ENCODE measurements at regions not wholly inside any gene's neighbourhood (a gene's known extent, or its start where the extent isn't known, plus 50 kb on each side); places are given as distances from the start of the nearest gene placed in this dataset.
"Not testable (repeated sequence)": the region's sequence is repeated elsewhere in the genome, so short reads cannot be mapped to it uniquely, and the experiment has no call there.

DNA sequence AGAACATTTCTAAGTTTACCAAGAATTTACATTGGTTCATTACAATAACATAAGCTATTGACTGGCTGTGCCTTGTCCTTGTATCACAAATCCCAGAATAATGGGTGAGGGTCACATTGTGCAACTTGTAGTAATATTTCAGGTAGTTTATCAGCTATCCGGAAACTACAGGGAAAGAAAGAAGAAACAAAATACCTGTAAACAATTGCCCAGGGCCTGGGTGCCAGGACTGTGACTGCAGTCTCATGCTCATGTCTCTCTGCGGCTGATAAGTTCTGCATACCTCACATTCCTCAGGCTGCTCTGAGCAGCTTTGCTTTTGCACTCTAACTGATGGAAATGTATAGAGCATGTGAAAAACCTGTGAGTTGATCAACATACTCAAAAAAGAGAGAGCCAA lies 131.8 kb upstream of the TRIM24 start:
- no peak for DNase-seq

DNA sequence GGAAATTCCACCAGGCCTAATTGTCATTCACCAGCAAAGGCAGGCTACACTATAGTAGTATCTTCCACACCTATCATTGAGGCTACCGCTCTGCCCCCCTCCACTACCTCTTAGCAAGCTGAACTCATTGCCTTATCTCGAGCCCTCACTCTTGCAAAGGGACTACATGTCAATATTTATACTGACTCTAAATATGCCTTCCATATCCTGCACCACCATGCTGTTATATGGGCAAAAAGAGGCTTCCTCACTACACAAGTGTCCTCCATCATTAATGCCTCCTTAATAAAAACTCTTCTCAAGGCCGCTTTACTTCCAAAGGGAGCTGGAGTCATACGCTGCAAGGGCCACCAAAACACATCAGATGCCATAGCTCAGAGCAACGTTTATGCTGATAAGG lies 127.2 kb upstream of the TRIM24 start:
- DNase-seq: not testable (repeated sequence)

DNA sequence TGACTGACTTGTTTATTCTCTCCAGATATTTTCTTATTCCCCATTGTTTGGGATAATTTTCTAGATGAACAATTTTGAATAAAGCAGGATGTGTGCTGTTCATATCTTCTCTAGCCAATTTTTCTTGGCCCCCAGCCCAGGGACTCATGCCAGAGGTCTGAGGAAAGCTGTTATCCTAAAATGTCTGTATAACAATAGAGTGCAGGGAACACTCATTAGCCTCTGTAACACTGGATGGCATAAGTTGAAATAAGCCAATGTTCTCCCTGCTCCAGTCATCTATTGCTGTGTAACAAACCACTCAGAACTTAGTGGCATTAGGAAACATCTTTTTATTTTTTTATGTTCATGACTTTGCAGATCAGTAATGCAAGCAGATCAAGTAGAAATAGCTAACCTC lies 121.7 kb upstream of the TRIM24 start:
- no peak for DNase-seq

DNA sequence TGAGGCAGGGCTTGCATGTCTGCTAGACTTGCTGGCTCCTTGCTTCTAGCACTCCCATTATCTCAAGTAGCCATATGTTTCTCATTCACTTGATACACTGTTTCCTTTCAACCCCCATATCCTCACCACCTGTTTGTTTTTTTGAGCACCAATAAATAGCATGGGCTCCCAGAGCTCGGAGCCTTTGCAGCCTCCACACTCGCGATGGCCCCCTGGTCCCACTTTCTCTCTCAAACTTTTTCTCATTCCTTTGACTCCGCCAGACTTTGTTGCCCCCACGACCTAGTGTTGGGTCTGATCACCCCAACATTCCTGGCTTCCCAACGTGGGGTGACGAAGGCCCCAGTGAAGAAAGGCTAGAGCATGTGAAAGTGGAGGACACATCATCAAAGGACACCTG lies 120.8 kb upstream of the TRIM24 start:
- DNase-seq: not testable (repeated sequence)

DNA sequence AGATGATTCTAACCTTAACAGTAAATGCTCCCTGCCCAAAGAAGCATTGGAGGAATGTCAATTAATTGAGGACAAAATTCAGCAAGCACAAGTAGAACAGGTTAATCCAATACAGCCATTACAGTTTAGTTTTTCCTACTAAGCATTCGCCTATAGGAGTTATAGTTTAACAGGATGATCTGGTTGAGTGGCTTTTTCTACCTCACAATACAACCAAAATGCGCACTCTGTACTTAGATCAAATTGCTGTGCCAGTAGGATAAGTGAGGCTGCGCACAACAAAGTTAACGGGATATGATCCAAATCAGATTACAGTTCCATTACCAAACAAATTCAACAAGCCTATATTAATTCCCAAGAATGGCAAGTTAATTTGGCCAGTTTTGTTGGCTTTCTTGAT lies 117.1 kb upstream of the TRIM24 start:
- DNase-seq: no peak

DNA sequence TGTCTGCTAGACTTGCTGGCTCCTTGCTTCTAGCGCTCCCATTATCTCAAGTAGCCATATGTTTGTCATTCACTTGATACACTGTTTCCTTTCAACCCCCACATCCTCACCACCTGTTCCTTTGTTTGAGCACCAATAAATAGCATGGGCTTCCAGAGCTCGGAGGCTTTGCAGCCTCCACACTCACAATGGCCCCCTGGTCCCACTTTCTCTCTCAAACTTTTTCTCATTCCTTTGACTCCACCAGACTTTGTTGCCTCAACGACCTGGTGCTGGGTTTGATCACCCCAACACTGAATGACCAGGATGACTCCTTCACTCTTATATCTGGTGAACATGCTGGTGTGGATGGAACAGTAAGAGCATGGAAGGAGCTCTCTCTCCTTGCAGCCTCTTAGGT lies 114.5 kb upstream of the TRIM24 start:
- no peak for DNase-seq

DNA sequence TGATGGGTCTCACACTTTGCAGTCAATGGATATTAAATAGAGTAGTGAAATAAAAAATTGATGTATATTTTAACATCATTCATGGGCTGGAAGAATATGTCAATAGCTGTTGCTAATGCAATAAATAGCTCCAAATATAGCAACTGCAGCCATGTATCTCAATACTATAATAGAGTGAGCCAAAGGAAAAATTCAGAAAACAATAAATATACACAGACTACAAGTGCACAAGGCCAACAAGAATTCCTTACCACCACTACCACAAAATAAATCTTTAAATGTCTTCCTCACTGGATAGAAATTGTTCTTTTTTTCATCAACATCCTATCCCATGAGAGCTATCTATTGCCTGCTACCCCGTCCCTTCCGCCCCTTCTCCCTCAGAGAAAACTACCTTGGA lies 113.1 kb upstream of the TRIM24 start:
- DNase-seq: no peak

DNA sequence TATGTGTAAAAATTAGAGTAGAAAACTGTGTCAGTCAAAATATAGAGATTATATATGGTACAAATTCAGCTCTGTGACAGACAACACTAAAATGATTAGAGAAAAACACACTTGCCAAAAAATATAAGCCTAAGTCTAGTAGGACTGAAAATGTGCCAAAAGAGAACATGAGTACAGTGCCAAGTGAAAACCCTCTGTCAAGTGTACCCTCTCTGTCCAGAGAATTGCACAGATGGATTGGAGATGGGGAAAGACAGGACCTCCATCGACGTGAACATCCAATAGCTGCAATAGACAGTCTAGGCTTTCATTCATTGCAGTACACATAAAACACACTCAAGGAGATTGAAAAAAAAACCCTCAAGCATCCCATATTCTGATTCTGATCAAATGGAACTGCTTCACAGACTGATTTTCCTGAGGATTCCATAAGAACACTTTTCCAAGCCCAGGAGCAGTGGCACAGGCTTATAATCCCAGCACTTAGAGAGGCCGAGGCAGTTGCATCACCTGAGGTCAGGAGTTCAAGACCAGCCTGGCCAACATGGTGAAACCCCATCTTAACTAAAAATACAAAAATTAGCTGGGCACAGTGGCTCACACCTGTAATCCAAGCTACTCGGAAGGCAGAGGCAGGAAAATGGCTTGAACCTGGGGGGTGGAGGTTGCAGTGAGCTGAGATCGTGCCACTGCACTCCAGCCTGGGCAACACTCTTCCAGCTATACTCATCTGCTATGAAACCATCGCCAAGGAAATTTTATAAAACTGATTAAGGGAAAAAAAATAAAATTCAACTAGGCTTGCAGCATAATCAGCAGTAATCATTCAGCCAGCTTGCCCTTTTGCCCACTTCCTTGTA lies 110.0 kb upstream of the TRIM24 start:
- DNase-seq: no peak

DNA sequence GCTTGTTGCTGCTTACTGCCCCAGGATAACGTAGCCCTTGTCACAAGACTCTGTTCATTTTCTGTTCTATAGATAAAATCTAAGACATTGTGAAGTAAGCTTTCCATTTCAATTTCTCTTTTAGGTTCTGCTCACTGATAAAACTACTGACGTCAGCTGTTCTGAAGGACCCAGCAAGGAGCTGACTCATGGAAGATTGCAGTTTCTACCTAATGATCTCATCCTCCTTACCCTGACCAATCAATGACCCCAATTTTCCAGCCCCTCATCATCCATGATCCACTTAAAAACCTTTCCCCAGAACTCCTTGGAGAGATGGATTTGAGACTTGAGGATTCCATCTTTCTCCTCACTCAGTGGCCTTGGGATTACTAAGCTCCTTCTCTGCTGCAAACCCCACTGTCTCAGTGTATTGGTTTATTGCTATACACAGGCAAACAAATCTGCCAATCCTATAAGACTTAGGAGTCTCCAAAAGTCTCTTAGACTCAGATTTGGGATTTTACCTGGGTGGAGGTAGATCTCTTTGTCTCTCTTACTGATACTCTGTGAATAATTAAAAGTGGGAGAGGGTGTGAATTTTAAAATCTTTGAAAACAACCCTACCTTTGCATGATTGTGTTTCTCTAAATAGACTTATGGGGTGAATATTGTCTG lies 109.2 kb upstream of the TRIM24 start:
- no peak for DNase-seq

DNA sequence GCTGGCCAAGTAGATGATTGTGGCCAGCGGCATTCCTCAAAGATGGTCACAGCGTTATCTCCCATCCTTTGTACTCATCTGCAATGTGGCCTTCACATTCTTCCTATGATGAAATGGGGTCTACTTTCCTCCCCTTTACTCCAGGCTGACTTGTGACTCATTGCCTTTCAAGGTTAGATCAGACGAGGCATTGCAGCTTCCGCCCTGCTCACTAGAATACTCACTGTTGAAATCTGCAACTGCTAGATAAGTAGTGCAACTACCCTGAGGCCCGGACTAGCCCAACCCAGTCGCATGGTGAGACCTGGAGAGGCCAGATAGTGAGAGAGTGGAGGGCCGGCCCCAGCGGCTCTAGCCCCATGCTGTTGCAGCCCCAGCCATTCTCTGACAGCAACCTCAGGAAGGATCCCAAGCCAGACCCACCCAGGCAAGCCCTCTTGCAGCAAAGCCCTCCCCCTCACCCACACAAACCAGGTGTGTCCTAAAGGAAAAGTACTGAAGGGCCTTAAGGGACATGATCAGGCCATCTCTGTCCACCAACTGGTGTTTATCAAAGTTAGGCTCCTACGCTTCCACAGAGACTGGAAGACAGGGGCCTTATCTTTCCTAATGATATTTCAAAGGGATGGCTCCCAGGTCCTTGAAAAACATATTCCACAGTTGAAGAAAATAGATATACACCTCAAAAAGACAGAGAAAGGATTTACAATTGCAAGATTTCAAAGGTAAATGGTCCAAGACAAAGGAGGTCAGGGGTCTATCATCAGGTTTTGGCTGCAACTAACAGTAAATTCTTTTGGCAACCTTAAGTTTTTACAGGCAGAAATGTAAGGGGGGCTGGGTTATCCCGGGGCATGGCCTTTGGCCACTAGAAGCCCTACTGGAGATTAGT lies 107.2 kb upstream of the TRIM24 start:
- no peak for DNase-seq

DNA sequence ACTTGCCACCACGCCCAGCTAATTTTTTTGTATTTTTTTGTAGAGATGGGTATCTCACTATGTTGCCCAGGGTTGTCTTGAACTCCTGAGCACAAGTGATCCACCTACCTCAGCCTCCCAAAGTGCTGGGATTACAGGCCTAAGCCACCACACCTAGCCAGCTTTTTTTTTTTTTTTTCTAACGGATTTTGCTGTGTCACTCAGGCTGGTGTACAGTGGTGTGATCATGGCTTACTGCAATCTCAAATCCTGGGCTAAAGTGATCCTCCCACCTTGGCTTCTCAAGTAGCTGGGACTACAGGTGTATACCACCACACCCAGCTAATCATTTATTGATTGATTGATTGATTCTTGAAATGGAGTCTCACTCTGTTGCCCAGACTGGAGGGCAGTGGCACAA lies 106.0 kb upstream of the TRIM24 start:
- DNase-seq: no peak

DNA sequence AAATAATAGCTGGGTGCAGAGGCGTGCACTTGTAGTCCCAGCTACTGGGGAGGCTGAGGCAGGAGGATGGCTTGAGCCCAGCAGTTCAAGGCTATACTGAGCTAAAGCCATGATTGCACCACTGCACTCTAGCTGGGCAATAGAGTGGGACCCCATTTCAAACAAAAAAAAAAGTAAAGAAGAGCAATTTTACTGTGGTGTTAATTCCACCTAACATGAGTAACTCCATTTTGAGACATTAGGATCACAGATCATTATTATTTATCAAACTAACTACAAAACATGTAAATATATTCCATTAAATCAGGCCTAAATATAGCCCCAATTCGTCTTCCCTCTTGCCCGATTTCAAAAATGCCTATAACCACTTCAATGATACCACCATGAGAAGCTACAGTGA lies 104.8 kb upstream of the TRIM24 start:
- DNase-seq: no peak

DNA sequence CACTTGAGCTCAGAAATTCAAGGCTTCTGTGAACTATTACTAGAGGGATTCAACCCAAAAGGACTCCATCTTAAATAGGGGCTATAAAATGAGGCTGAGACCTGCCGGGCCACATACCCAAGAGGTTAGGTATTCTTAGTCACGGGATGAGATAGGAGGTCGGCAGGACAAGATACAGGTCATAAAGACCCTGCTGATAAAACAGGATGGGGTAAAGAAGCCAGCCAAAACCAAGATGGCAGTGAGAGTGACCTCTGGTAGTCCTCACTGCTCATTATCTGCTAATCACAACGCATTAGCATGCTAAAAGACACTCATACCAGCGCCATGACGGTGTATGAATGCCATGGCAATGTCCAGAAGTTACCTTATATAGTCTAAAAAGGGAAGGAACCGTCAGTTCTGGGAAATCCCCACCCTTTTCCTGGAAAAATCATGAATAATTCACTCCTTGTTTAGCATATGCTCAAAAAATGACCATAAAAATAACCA lies 101.2 kb upstream of the TRIM24 start:
- no peak for DNase-seq

DNA sequence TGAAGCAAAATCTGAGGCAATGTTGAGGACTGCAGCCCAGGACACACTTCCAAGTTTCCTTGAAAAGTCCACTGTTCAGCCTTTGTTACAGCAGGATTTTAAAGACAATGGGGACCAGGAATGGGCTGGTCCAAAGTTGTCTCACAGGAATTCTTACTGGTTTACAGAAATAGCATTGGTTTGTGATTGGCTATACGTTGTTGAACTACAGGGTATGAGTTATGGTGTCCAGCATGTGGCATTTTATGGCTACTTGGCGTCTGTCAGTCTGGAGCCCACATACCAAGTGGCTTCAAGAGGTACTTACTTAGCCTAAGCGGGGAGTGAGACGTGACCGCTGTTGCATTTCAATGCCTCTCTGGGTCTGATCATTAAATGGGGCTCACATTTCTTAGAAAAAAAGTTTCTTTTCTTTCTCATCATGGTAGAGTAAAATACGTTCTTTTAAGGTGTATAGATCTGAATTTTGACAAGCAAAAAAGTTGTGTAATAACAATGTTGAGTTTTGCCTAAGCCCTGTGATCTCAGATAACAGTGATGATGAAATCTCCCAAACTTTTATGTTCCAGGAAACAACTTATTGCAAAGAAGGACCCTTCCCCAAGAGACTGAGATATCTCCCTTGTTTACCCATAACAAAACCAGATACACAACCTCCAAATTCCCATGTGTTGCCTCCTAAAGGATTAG lies 100.0 kb upstream of the TRIM24 start:
- no peak for DNase-seq

DNA sequence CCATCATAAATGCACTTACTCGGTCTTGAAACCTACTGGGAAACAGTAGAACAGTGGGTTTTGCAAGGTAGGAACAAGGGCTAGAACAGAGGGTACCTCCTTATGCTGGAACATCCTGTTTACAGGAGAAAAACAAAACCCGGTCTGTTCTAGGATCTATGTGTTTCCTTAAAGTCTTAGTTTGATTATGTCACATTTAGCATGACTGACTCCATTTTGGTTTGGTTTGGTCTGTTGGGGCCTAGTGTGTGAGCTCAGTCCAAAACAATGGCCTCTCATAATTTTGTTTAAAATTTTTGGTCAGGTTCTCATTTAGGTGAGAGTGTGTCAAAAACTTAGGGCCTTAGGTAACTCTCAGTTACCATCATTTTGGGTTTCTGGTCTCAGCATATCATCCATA lies 96.3 kb upstream of the TRIM24 start:
- no peak for DNase-seq

DNA sequence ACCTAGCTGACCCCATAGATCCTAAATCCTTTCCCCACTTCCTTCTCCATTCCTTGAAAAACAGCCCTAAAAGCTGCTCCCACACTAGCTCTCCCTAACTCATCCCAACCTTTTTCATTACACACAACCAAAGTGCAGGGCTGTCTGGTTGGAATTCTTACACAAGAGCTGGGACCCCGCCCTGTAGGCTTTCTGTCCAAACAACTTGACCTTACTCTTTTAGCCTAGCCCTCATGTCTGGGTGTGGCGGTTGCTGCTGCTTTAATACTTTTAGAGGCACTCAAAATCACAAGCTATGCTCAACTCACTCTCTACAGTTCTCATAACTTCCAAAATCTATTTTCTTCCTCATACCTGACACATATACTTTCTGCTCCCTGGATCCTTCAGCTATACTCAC lies 93.9 kb upstream of the TRIM24 start:
- not testable (repeated sequence) for DNase-seq

DNA sequence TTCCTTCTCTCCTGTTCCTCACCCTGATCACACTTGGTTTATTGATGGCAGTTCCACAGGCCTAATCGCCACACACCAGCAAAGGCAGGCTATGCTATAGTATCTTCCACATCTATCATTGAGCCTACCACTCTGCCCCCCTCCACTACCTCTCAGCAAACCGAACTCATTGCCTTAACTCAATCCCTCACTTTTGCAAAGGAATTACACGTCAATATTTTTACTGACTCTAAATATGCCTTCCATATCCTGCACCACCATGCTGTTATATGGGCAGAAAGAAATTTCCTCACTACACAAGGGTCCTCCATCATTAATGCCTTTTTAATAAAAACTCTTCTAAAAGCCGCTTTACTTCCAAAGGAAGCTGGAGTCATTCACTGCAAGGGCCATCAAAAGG lies 93.4 kb upstream of the TRIM24 start:
- not testable (repeated sequence) for DNase-seq

DNA sequence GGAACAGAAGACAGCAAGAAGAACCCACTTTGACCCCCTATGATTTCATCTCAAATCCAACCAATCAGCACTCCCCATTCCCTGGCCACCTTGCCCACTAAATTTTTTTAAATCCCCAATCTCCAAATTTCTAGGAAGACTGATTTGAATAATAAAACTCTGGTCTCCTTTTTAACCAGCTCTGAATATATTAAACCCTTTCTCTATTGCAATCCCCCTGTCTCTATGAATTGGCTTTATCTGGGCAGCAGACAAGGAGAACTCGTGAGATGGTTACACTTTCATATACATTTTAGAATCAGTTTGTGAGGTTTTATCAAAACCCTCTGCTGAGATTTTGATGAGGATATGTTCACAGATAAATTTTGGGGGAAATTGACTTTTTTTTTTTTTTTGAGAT lies 90.3 kb upstream of the TRIM24 start:
- no peak for DNase-seq

DNA sequence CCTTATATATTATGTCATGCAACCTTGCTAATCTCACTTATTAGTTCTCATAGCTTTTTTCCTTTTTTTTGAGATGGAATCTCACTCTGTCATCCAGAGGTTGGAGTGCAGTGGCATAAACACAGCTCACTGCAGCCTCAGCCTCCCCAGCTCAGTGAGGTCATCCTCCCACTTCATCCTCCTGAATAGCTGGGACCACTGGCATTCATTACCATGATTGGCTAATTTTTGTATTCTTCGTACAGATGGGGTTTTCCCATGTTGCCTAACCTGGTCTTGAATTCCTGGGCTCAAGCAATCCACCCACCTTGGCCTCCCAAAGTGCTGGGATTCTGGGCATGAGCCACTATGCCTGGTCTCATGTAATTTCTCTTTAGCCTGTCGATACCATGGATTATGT lies 89.1 kb upstream of the TRIM24 start:
- no peak for DNase-seq

DNA sequence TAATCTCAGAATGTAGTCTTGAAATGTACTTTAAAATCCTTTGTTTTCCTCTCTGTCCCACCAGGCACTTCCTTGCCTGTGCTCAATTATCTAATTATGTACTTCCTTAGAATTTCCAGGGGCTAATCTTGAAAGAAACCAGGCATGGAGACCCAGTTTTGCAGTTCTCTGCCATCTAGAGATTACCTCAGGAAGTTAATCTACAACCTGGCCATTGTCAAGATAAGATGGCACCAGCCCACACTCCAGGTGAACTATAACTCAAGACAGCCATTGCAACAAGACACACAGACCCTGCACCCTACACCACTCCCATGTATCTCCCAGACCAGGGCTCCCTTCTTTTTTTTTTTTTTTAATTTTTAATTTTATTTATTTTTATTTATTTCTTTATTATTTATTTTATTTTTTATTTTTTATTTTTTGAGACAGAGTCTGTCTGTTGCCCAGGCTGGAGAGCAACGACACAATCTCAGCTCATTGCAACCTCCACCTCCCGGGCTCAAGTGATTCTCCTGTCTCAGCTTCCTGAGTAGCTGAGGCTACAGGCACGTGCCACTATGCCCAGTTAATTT lies 85.9 kb upstream of the TRIM24 start:
- no peak for DNase-seq

DNA sequence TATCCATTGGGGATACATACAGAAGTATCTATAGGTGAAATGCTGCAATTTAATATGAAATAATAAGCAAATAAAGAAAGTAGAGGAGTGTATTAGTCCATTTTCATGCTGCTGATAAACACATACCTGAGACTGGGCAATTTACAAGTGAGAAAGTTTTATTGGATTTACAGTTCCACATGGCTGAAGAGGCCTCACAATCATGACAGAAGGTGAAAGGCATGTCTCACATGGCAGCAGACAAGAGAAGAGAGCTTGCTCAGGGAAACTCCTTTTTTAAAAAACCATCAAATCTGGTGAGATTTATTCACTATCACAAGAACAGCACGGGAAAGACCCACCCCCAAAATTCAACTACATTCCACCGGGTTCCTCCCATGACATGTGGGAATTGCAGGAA lies 82.8 kb upstream of the TRIM24 start:
- DNase-seq: no peak

DNA sequence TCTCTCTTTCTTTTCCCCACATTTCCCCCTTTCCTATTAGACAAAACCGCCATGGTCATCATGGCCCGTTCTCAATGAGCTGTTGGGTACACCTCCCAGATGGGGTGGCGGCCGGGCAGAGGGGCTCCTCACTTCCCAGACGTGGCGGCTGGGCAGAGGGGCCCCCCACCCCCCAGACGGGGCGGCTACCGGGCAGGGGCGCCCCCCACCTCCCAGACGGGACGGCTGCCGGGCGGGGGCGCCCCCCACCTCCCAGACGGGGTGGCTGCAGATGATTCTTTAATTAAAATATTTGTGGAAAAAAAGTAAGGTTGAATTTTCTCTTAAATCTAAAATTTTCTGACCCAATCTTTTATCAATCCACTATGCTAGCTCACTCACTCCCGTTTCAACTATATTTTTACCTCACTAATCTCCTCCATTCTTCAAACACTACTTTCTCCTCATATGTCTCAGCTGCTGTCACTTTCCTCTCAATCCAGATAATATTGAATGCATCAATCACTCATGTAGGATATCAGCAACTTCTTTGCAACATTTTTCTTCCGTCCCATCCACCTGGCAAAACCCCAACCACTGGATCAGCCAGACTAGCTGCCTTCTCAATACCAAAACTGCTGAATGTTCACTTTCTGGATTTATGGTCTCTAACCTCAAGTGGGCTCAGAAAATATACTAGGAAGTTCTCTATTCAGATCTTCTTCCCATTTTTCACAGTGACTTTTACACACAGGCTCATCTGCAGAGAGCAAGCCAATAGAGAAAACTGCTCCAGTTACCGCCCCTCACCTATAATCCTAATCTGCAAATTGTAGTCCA lies 81.1 kb upstream of the TRIM24 start:
- DNase-seq: no peak
